Neural progenitor cell (in vitro differentiated cells): ENCODE measurements at regions not wholly inside any gene's neighbourhood (a gene's known extent, or its start where the extent isn't known, plus 50 kb on each side); places are given as distances from the start of the nearest gene placed in this dataset.

ENCODE experiments used
- DNase-seq: peaks from one replicate; pipeline ENCODE4 v3.0.0-alpha.2; 2016; ENCODE audit warnings: low spot score
- H2AFZ ChIP-seq: fragments of 200-600 bp; sonication (generic); replicated peaks from 2 replicates; pipeline ENCODE4 v1.6.1; 2016; ENCODE audit warnings: antibody characterized with exemption
- H3F3A ChIP-seq: fragments of 200-600 bp; sonication (generic); 2 replicates; pipeline ENCODE4 v1.6.1; 2016; ENCODE audit warnings: antibody characterized with exemption, low read depth
- H3K27ac ChIP-seq: fragments of 200-600 bp; sonication (generic); 2 replicates; pipeline ENCODE4 v1.5.1; 2016; ENCODE audit warnings: mild to moderate bottlenecking
- H3K27me3 ChIP-seq: fragments of 200-600 bp; sonication (generic); 2 replicates; pipeline ENCODE4 v1.6.1; 2016; ENCODE audit warnings: mild to moderate bottlenecking, moderate library complexity
- H3K36me3 ChIP-seq: fragments of 200-600 bp; sonication (generic); 2 replicates; pipeline ENCODE4 v1.5.1; 2016
- H3K4me1 ChIP-seq: fragments of 200-600 bp; sonication (generic); 2 replicates; pipeline ENCODE4 v1.6.1; 2016; ENCODE audit warnings: mixed run types
- H3K4me2 ChIP-seq: fragments of 200-600 bp; sonication (generic); 2 replicates; pipeline ENCODE4 v1.6.1; 2016
- H3K4me3 ChIP-seq: fragments of 200-600 bp; sonication (generic); 2 replicates; pipeline ENCODE4 v1.5.1; 2016
- H3K79me2 ChIP-seq: fragments of 200-600 bp; sonication (generic); 2 replicates; pipeline ENCODE4 v1.6.1; 2016; ENCODE audit warnings: low read depth
- H3K9ac ChIP-seq: fragments of 200-600 bp; sonication (generic); 2 replicates; pipeline ENCODE4 v1.6.1; 2016
- H3K9me3 ChIP-seq: fragments of 200-600 bp; sonication (generic); 2 replicates; pipeline ENCODE4 v1.5.1; 2016; ENCODE audit warnings: low read depth
- H4K20me1 ChIP-seq: fragments of 200-600 bp; sonication (generic); 2 replicates; pipeline ENCODE4 v1.6.1; 2016; ENCODE audit warnings: low read depth
- H3K27ac Mint-ChIP-seq: 3 replicates; pipeline ENCODE4 v1.8.0; 2021; ENCODE audit warnings: mixed read lengths
- H3K27me3 Mint-ChIP-seq: 2 replicates; pipeline ENCODE4 v1.8.0; 2022; ENCODE audit warnings: low read depth, mild to moderate bottlenecking, inconsistent platforms, moderate library complexity, mixed read lengths; ENCODE audit not compliant: insufficient read depth
- H3K36me3 Mint-ChIP-seq: 3 replicates; pipeline ENCODE4 v1.8.0; 2021; ENCODE audit warnings: mixed read lengths
- H3K4me1 Mint-ChIP-seq: 3 replicates; pipeline ENCODE4 v1.8.0; 2021; ENCODE audit warnings: mixed read lengths
- H3K4me3 Mint-ChIP-seq: 3 replicates; pipeline ENCODE4 v1.8.0; 2021; ENCODE audit warnings: mild to moderate bottlenecking, moderate library complexity, mixed read lengths
- H3K9me3 Mint-ChIP-seq: 3 replicates; pipeline ENCODE4 v1.8.0; 2020; ENCODE audit warnings: mixed read lengths
- CTCF ChIP-seq: fragments of 200-600 bp; sonication (generic); IDR thresholded peaks from 2 replicates; pipeline ENCODE4 v1.5.1; 2017; ENCODE audit warnings: antibody characterized with exemption, mild to moderate bottlenecking
- EZH2 ChIP-seq: fragments of 200-600 bp; sonication (generic); IDR thresholded peaks from 2 replicates; pipeline ENCODE4 v1.6.1; 2017; ENCODE audit warnings: antibody characterized with exemption, mild to moderate bottlenecking, moderate library complexity
- EZH2phosphoT487 ChIP-seq: fragments of 200-600 bp; sonication (generic); IDR thresholded peaks from 2 replicates; pipeline ENCODE4 v1.6.1; 2017; ENCODE audit warnings: antibody characterized with exemption

- no peaks in the 10 kb centered on the region for H4K20me1 ChIP-seq
- no peaks in the 10 kb centered on the region for H3K79me2 ChIP-seq
- no peaks in the 10 kb centered on the region for H3K27me3 ChIP-seq
- H3K4me2 ChIP-seq: no peak overlapping the region
- H3K27ac ChIP-seq: no peak overlapping the region
- H3K27ac Mint-ChIP-seq: no peak overlapping the region
- no peak overlapping the region for H3K9ac ChIP-seq
- H3K4me3 ChIP-seq: no peak overlapping the region
- H3K27me3 Mint-ChIP-seq: peaks cover 2% of the 10 kb centered on the region
- peaks cover 8% of the 10 kb centered on the region for H3K9me3 Mint-ChIP-seq
- H3K4me1 ChIP-seq: no peaks in the 10 kb centered on the region
- H3K4me3 Mint-ChIP-seq: no peak overlapping the region
- no peak overlapping the region for H2AFZ ChIP-seq
- H3K36me3 ChIP-seq: no peaks in the 10 kb centered on the region
- no peak for DNase-seq
- H3K4me1 Mint-ChIP-seq: no peaks in the 10 kb centered on the region
- no peak for TF ChIP-seq EZH2
- TF ChIP-seq CTCF: no peak
- no peak for TF ChIP-seq EZH2phosphoT487
- no peaks in the 10 kb centered on the region for H3K9me3 ChIP-seq
- H3F3A ChIP-seq: no peaks in the 10 kb centered on the region
- peaks cover 14% of the 10 kb centered on the region for H3K36me3 Mint-ChIP-seq
Observed at GRCh38 chr13:73958657-73959397, 175.4 kb downstream of the KLF12 start.

GRCh38 chr13:73957889-73958288 is 176.3 kb downstream of the KLF12 start:
- no peak for DNase-seq
- Mint-ChIP-seq H3K27me3 (peaks cover 2% of the 10 kb centered on the region), H3K4me1 (no peaks in the 10 kb centered on the region), H3K4me3 (no peak overlapping the region), H3K9me3 (peaks cover 7% of the 10 kb centered on the region), H3K36me3 (peaks cover 13% of the 10 kb centered on the region), H3K27ac (no peak overlapping the region)
- Histone ChIP-seq H3K4me3 (no peak overlapping the region), H3K4me1 (no peaks in the 10 kb centered on the region), H3K9me3 (no peaks in the 10 kb centered on the region), H3K4me2 (no peak overlapping the region), H3K36me3 (no peaks in the 10 kb centered on the region), H3K27me3 (no peaks in the 10 kb centered on the region), H2AFZ (no peak overlapping the region), H3K79me2 (no peaks in the 10 kb centered on the region), H3K27ac (no peak overlapping the region), H3K9ac (no peak overlapping the region), H3F3A (no peaks in the 10 kb centered on the region), H4K20me1 (no peaks in the 10 kb centered on the region)
- TF ChIP-seq CTCF (no peak), EZH2 (no peak), EZH2phosphoT487 (no peak)

DNA sequence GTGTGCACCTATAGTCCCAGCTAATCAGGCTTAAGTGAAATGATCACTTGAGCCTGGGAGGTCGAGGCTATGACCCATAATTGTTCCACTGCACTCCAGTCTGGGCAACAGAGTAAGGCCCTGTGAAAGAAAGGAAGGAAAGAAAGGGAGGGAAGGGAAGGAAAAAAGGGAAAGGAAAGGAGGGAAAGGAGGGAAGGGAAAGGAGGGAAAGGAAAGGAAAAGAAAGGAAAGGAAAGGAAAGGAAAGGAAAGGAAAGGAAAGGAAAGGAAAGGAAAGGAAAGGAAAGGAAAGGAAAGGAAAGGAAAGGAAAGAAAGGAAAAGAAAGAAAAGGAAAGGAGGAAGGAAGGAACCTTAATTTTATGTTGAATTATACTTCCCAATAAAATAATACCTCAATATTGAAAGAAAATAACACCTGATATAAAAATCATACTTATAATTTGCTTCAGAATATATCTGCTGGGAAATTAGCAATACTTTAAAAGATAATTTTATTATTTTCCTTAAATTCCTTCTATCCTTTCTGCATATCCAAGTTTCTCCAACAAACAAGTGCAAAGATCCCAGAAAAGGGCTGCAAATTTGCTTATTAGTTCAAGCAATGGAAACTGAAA is 177.3 kb downstream of the KLF12 start:
- Histone ChIP-seq H3K36me3 (no peaks in the 10 kb centered on the region), H3K27me3 (no peaks in the 10 kb centered on the region), H3K27ac (no peak overlapping the region), H3F3A (no peaks in the 10 kb centered on the region), H3K4me1 (no peaks in the 10 kb centered on the region), H3K9me3 (no peaks in the 10 kb centered on the region), H4K20me1 (no peaks in the 10 kb centered on the region), H3K4me2 (no peak overlapping the region), H2AFZ (no peak overlapping the region), H3K9ac (no peak overlapping the region), H3K79me2 (no peaks in the 10 kb centered on the region), H3K4me3 (no peak overlapping the region)
- Mint-ChIP-seq H3K36me3 (peaks cover 14% of the 10 kb centered on the region), H3K4me3 (no peak overlapping the region), H3K27me3 (peaks cover 4% of the 10 kb centered on the region), H3K27ac (no peak overlapping the region), H3K4me1 (peaks cover 2% of the 10 kb centered on the region), H3K9me3 (peaks cover 5% of the 10 kb centered on the region)
- DNase-seq: no peak
- TF ChIP-seq CTCF: no peak
- no peak for TF ChIP-seq EZH2
- TF ChIP-seq EZH2phosphoT487: no peak
